Right lobe of liver (tissue), 4 donors: ENCODE measurements at regions not wholly inside any gene's neighbourhood (a gene's known extent, or its start where the extent isn't known, plus 50 kb on each side); places are given as distances from the start of the nearest gene placed in this dataset.

Source experiments
- CTCF ChIP-seq, 4 donors: fragments of 200-600 bp in 3 of 4; fragments of 450-650 bp in 1 of 4; IDR thresholded peaks; one replicate each; pipeline versions ENCODE4 v1.5.1 to v1.8.0; 2016 to 2022; ENCODE audit warnings: antibody characterized with exemption in 4 of 4, mild to moderate bottlenecking in 2 of 4
- POLR2A ChIP-seq: fragments of 450-650 bp; IDR thresholded peaks from one replicate; pipeline ENCODE4 v1.6.1; 2017; ENCODE audit warnings: antibody characterized with exemption, mild to moderate bottlenecking
- donor health status: DM: no; HTN: no; CAD: no.
- donor health status: DM: no; HTN: no; CAD: no.
- donor health status: DM: no; HTN: yes; CAD: no.

- TF ChIP-seq CTCF (IDR thresholded peaks at IDR 0.05), result no peak
- no peak for TF ChIP-seq POLR2A
These were observed 115.8 kb upstream of the INPP4B start for GRCh38 chr4:142961866-142962265.
